RWPE2 (cell line): ENCODE measurements at regions not wholly inside any gene's neighbourhood (a gene's known extent, or its start where the extent isn't known, plus 50 kb on each side); places are given as distances from the start of the nearest gene placed in this dataset.

Source experiments
- ATAC-seq: fragments of 200-7000 bp; cut with Tn5 transposase; 3 replicates; pipeline ENCODE4 v1.9.1; 2021; ENCODE audit warnings: low read depth
- DNase-seq: peaks from one replicate; pipeline ENCODE4 v3.0.0-alpha.2; 2020; ENCODE audit warnings: low spot score
- H3K27ac ChIP-seq: fragments of 450-650 bp; 2 replicates; pipeline ENCODE4 v1.5.1; 2017; ENCODE audit warnings: mild to moderate bottlenecking; ENCODE audit not compliant: poor library complexity, severe bottlenecking
- H3K27me3 ChIP-seq: fragments of 250-450 bp; sonication (Bioruptor Pico); 2 replicates; pipeline ENCODE4 v1.5.1; 2021; ENCODE audit warnings: mild to moderate bottlenecking, moderate library complexity; ENCODE audit not compliant: insufficient read depth, poor library complexity, severe bottlenecking
- H3K36me3 ChIP-seq: fragments of 250-450 bp; sonication (Bioruptor Pico); 2 replicates; pipeline ENCODE4 v1.5.1; 2020; ENCODE audit warnings: low read depth, mild to moderate bottlenecking, moderate library complexity
- H3K4me1 ChIP-seq: fragments of 250-450 bp; sonication (Bioruptor Pico); 2 replicates; pipeline ENCODE4 v1.5.1; 2021; ENCODE audit warnings: mild to moderate bottlenecking, moderate library complexity; ENCODE audit not compliant: insufficient read depth, poor library complexity, severe bottlenecking
- H3K4me3 ChIP-seq: fragments of 250-450 bp; sonication (Bioruptor Pico); 2 replicates; pipeline ENCODE4 v1.5.1; 2021; ENCODE audit warnings: mild to moderate bottlenecking, moderate library complexity; ENCODE audit not compliant: severe bottlenecking
- H3K9me3 ChIP-seq: fragments of 250-450 bp; sonication (Bioruptor Pico); 2 replicates; pipeline ENCODE4 v1.5.1; 2021; ENCODE audit warnings: mild to moderate bottlenecking, moderate library complexity; ENCODE audit not compliant: severe bottlenecking
- TF ChIP-seq, protein P1 (sequence below): fragments of 450-650 bp; IDR thresholded peaks from one replicate; pipeline ENCODE4 v1.5.1; 2017; ENCODE audit warnings: mild to moderate bottlenecking, moderate library complexity; ENCODE audit not compliant: poor library complexity, severe bottlenecking

DNA sequence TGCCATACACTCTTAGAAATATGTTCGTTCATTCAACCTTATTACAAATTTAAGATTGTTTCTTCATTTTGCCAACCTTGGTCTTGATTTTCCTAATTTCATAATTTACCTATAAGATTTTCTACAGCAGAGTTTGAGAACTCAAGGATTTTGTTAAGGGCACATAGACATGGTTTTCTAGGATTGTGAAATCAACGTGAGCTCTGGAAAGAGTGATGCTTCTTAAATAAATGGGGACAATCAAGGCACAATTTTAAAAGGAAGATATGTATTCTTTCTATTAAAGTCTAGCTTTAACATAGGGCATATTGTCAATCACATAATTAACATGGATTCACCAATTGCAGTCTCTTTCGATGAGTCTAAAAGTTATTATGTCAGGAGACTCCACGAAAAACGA lies 174.2 kb upstream of the PHF14 start:
- Histone ChIP-seq H3K9me3 (no peaks in the 10 kb centered on the region), H3K4me3 (no peak overlapping the region), H3K4me1 (no peaks in the 10 kb centered on the region), H3K36me3 (no peaks in the 10 kb centered on the region), H3K27me3 (no peaks in the 10 kb centered on the region), H3K27ac (no peak overlapping the region)
- TF ChIP-seq, protein P1, sequence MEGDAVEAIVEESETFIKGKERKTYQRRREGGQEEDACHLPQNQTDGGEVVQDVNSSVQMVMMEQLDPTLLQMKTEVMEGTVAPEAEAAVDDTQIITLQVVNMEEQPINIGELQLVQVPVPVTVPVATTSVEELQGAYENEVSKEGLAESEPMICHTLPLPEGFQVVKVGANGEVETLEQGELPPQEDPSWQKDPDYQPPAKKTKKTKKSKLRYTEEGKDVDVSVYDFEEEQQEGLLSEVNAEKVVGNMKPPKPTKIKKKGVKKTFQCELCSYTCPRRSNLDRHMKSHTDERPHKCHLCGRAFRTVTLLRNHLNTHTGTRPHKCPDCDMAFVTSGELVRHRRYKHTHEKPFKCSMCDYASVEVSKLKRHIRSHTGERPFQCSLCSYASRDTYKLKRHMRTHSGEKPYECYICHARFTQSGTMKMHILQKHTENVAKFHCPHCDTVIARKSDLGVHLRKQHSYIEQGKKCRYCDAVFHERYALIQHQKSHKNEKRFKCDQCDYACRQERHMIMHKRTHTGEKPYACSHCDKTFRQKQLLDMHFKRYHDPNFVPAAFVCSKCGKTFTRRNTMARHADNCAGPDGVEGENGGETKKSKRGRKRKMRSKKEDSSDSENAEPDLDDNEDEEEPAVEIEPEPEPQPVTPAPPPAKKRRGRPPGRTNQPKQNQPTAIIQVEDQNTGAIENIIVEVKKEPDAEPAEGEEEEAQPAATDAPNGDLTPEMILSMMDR: no peak
- no peak for ATAC-seq
- DNase-seq: no peak

DNA sequence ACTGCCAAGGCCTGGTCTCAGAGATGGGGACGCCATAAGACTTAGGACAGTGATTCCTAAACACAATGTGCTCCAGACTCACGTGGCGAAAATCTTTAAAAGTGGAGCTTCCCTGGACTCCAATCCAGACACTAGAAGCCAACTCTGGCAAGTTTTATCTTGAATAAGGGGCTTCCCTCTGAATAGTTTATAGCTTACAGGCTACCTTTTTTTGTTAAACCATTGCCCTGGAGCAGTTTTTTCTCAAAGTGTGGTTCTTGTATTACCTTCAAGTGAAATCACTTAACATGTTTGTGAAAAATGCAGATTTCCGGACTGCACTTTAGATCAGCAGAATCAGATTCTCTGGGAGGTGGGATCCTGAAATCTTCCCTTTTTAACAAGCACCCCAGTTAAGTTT lies 171.7 kb upstream of the PHF14 start:
- TF ChIP-seq, protein P1: no peak
- ATAC-seq (no peak), DNase-seq (no peak)
- no peaks in the 10 kb centered on the region for H3K27me3 ChIP-seq
- no peak overlapping the region for H3K4me3 ChIP-seq
- no peaks in the 10 kb centered on the region for H3K36me3 ChIP-seq
- no peaks in the 10 kb centered on the region for H3K4me1 ChIP-seq
- no peak overlapping the region for H3K27ac ChIP-seq
- H3K9me3 ChIP-seq: no peaks in the 10 kb centered on the region

DNA sequence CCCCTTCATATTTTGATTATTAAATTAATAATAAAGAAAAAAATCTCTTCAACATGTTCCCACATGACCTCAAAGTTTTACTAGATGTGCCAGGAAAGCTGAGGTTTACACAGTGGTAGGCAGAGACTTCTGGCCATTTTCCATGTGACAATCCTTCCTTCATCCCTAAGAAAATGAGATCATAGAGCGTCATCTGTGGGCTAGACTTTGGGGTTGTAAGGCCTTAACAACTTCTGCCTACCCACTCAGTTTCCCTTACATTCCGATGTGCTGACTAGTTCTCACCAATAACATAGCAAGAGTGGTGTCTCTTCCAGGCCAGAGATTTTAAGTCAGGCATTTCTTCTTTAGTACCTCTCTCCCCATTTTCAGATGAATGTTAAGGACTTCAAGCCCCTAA lies 171.1 kb upstream of the PHF14 start:
- ATAC-seq (peak; percentile 87), DNase-seq (no peak)
- H3K27ac ChIP-seq: no peak overlapping the region
- H3K27me3 ChIP-seq: no peaks in the 10 kb centered on the region
- H3K9me3 ChIP-seq: no peaks in the 10 kb centered on the region
- H3K4me3 ChIP-seq: no peak overlapping the region
- TF ChIP-seq, protein P1: no peak
- no peaks in the 10 kb centered on the region for H3K4me1 ChIP-seq
- H3K36me3 ChIP-seq: no peaks in the 10 kb centered on the region

DNA sequence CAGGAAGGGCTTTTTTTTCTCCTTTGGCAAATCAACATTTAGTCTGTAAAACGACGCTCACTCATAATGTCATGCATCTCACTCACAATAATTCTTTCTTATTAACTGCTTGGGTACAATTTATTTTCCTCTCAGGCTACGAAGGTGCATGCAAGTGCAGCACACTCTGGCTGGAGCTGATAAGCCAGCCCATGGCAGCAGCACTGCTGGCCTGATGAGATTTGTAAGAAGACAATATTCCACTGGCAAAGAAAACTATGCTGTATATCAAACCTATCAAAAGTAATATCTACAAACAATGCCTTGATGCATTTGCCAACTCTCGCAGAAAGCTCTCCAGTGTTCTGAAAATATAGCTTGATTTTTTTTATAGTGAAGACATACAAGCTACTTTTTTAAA lies 170.0 kb upstream of the PHF14 start:
- DNase-seq (no peak), ATAC-seq (no peak)
- no peak overlapping the region for H3K27ac ChIP-seq
- TF ChIP-seq, protein P1: no peak
- H3K4me1 ChIP-seq: no peaks in the 10 kb centered on the region
- no peaks in the 10 kb centered on the region for H3K36me3 ChIP-seq
- no peaks in the 10 kb centered on the region for H3K9me3 ChIP-seq
- no peaks in the 10 kb centered on the region for H3K27me3 ChIP-seq
- no peak overlapping the region for H3K4me3 ChIP-seq

DNA sequence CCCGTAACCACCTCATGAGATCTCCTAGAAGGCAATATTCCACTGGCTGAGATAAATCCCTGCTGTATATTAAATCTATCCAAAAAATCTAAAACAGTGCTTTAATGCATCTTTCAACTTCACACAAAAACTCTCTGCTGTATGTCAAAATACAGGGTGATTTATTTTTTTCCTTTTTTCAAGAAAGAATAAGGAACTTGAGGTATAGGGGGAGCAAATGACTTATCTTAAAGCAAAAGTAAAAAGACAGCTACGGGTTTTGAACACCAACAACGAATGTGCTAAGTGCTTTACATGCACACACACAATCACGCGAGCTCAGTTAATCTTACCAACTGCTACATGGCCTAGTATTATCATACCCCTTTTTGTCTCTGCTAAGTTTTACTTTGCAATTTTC lies 168.9 kb upstream of the PHF14 start:
- ATAC-seq: no peak
- H3K4me3 ChIP-seq: no peak overlapping the region

More for the DNA sequence above, 168.9 kb upstream of the PHF14 start:
- Histone ChIP-seq H3K27ac (no peak overlapping the region), H3K4me1 (no peaks in the 10 kb centered on the region), H3K9me3 (no peaks in the 10 kb centered on the region), H3K27me3 (no peaks in the 10 kb centered on the region), H3K36me3 (no peaks in the 10 kb centered on the region)
- TF ChIP-seq, protein P1: no peak
- DNase-seq: no peak
